ENCODE measurements at regions not wholly inside any gene's neighbourhood (a gene's known extent, or its start where the extent isn't known, plus 50 kb on each side); places are given as distances from the start of the nearest gene placed in this dataset.

DNA sequence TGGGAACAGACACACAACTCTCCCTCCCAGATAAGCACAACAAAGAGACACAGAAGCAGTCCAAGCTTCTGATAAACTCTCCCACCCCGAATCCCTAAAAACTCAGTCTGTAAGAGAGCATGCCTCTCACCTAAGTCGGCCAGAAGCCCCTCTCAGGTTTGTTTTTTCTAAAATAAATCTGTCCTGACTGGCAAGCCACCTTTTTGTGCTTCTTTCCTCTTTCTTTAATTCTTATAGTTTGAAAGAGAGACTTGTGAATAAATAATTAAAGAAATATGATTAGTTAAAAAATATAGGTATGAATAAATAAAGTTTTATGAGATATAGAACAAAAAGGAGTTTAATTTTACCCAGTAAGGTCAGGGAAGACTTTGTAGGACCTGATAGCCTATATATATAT, 329.0 kb upstream of the SLCO3A1 start:
- H3K4me1 ChIP-seq (ENCODE audit: control insufficient read depth in 4 of 4, insufficient read depth in 4 of 4, low read length in 3 of 4), result peaks cover 0 to 6% (median 3%) of the 10 kb centered on the region in 4 donors
- H3K36me3 ChIP-seq (ENCODE audit: control insufficient read depth in 4 of 4, insufficient read depth in 3 of 4, low read depth in 1 of 4, low read length in 3 of 4), result no peaks in the 10 kb centered on the region
- DNase-seq (ENCODE audit: low spot score), result no peak
- no peaks in the 10 kb centered on the region for H3K9me3 ChIP-seq (ENCODE audit: control insufficient read depth in 4 of 4, low read length in 3 of 4)
- 87% methylated on average over 2 of the region's 2 CpGs for WGBS
- TF ChIP-seq HNF4A (conservative IDR thresholded peaks at IDR 0.05), result no peak
- no peak for TF ChIP-seq NR2F2 (IDR thresholded peaks at IDR 0.05)
- TF ChIP-seq, protein P1, sequence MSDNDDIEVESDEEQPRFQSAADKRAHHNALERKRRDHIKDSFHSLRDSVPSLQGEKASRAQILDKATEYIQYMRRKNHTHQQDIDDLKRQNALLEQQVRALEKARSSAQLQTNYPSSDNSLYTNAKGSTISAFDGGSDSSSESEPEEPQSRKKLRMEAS (IDR thresholded peaks at IDR 0.05), result no peak
- TF ChIP-seq, protein P2, sequence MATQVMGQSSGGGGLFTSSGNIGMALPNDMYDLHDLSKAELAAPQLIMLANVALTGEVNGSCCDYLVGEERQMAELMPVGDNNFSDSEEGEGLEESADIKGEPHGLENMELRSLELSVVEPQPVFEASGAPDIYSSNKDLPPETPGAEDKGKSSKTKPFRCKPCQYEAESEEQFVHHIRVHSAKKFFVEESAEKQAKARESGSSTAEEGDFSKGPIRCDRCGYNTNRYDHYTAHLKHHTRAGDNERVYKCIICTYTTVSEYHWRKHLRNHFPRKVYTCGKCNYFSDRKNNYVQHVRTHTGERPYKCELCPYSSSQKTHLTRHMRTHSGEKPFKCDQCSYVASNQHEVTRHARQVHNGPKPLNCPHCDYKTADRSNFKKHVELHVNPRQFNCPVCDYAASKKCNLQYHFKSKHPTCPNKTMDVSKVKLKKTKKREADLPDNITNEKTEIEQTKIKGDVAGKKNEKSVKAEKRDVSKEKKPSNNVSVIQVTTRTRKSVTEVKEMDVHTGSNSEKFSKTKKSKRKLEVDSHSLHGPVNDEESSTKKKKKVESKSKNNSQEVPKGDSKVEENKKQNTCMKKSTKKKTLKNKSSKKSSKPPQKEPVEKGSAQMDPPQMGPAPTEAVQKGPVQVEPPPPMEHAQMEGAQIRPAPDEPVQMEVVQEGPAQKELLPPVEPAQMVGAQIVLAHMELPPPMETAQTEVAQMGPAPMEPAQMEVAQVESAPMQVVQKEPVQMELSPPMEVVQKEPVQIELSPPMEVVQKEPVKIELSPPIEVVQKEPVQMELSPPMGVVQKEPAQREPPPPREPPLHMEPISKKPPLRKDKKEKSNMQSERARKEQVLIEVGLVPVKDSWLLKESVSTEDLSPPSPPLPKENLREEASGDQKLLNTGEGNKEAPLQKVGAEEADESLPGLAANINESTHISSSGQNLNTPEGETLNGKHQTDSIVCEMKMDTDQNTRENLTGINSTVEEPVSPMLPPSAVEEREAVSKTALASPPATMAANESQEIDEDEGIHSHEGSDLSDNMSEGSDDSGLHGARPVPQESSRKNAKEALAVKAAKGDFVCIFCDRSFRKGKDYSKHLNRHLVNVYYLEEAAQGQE (IDR thresholded peaks at IDR 0.05), result no peak
- no peak for TF ChIP-seq JUND (IDR thresholded peaks at IDR 0.05)
- TF ChIP-seq HNF4G (IDR thresholded peaks at IDR 0.05), result no peak
- no peak for TF ChIP-seq YY1 (IDR thresholded peaks at IDR 0.05)
- no peak for TF ChIP-seq RXRA (IDR thresholded peaks at IDR 0.05)
- TF ChIP-seq SP1 (IDR thresholded peaks at IDR 0.05), result no peak
- TF ChIP-seq EGR1 (IDR thresholded peaks at IDR 0.05; ENCODE audit: low read depth in 2 of 2), result no peak
- TF ChIP-seq GABPA (IDR thresholded peaks at IDR 0.05 in 1 of 2, conservative IDR thresholded peaks at IDR 0.05 in 1 of 2), result no peak
- TF ChIP-seq RAD21 (IDR thresholded peaks at IDR 0.05), result no peak
- TF ChIP-seq, protein P3, sequence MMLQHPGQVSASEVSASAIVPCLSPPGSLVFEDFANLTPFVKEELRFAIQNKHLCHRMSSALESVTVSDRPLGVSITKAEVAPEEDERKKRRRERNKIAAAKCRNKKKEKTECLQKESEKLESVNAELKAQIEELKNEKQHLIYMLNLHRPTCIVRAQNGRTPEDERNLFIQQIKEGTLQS (IDR thresholded peaks at IDR 0.05), result no peak
- TF ChIP-seq FOXA1 (IDR thresholded peaks at IDR 0.05), result no peak
- TF ChIP-seq, protein P4, sequence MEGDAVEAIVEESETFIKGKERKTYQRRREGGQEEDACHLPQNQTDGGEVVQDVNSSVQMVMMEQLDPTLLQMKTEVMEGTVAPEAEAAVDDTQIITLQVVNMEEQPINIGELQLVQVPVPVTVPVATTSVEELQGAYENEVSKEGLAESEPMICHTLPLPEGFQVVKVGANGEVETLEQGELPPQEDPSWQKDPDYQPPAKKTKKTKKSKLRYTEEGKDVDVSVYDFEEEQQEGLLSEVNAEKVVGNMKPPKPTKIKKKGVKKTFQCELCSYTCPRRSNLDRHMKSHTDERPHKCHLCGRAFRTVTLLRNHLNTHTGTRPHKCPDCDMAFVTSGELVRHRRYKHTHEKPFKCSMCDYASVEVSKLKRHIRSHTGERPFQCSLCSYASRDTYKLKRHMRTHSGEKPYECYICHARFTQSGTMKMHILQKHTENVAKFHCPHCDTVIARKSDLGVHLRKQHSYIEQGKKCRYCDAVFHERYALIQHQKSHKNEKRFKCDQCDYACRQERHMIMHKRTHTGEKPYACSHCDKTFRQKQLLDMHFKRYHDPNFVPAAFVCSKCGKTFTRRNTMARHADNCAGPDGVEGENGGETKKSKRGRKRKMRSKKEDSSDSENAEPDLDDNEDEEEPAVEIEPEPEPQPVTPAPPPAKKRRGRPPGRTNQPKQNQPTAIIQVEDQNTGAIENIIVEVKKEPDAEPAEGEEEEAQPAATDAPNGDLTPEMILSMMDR (IDR thresholded peaks at IDR 0.05; ENCODE audit: low read depth, low read length, missing input control), result no peak
- TF ChIP-seq TAF1 (conservative IDR thresholded peaks at IDR 0.05), result no peak
- TF ChIP-seq, protein P5, sequence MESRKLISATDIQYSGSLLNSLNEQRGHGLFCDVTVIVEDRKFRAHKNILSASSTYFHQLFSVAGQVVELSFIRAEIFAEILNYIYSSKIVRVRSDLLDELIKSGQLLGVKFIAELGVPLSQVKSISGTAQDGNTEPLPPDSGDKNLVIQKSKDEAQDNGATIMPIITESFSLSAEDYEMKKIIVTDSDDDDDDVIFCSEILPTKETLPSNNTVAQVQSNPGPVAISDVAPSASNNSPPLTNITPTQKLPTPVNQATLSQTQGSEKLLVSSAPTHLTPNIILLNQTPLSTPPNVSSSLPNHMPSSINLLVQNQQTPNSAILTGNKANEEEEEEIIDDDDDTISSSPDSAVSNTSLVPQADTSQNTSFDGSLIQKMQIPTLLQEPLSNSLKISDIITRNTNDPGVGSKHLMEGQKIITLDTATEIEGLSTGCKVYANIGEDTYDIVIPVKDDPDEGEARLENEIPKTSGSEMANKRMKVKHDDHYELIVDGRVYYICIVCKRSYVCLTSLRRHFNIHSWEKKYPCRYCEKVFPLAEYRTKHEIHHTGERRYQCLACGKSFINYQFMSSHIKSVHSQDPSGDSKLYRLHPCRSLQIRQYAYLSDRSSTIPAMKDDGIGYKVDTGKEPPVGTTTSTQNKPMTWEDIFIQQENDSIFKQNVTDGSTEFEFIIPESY (IDR thresholded peaks at IDR 0.05), result no peak
- H3K27ac ChIP-seq (ENCODE audit: low read depth in 1 of 2, low read length in 2 of 2), result no peak overlapping the region
- no peak overlapping the region for H3K9ac ChIP-seq (ENCODE audit: low read depth in 1 of 2, low read length in 2 of 2)
- no peaks in the 10 kb centered on the region for H3K27me3 ChIP-seq (ENCODE audit: control insufficient read depth in 4 of 4, insufficient read depth in 4 of 4, low read length in 3 of 4)
- no peak overlapping the region for H3K4me3 ChIP-seq (ENCODE audit: low read depth in 1 of 3, low read length in 3 of 3)

DNA sequence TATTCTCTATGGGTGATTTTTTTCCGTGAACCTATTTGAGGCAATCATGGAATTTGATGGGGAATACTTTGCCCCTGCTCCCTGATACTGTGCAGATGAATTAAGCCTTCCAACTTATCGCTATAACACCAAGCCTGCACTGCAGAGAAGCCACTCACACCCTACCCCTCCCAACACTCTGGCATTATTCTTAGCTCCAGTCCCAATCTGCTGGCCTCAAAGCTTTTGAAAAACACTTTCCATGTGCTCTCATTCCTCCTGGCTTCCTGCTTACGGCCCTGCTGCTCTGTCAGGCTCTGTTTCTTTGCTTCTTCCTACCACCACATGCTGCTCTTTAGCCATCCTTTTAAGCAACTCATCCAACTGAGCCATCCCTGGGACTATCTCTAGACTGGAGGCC, 327.8 kb upstream of the SLCO3A1 start:
- Histone ChIP-seq H3K27me3 (ENCODE audit: control insufficient read depth in 4 of 4, insufficient read depth in 4 of 4, low read length in 3 of 4) (no peaks in the 10 kb centered on the region), H3K4me3 (ENCODE audit: low read depth in 1 of 3, low read length in 3 of 3) (no peak overlapping the region), H3K27ac (ENCODE audit: low read depth in 1 of 2, low read length in 2 of 2) (no peak overlapping the region), H3K4me1 (ENCODE audit: control insufficient read depth in 4 of 4, insufficient read depth in 4 of 4, low read length in 3 of 4) (peaks cover 0 to 11% (median 8%) of the 10 kb centered on the region in 4 donors), H3K9me3 (ENCODE audit: control insufficient read depth in 4 of 4, low read length in 3 of 4) (no peaks in the 10 kb centered on the region), H3K9ac (ENCODE audit: low read depth in 1 of 2, low read length in 2 of 2) (no peak overlapping the region), H3K36me3 (ENCODE audit: control insufficient read depth in 4 of 4, insufficient read depth in 3 of 4, low read depth in 1 of 4, low read length in 3 of 4) (no peaks in the 10 kb centered on the region)
- no peak for DNase-seq (ENCODE audit: low spot score)
- 89% methylated on average over 3 of the region's 3 CpGs for WGBS
- no peak for TF ChIP-seq JUND (IDR thresholded peaks at IDR 0.05)
- TF ChIP-seq TAF1 (conservative IDR thresholded peaks at IDR 0.05), result no peak
- TF ChIP-seq FOXA2 (IDR thresholded peaks at IDR 0.05), result no peak
